GM19023 (cell line): ENCODE measurements at regions not wholly inside any gene's neighbourhood (a gene's known extent, or its start where the extent isn't known, plus 50 kb on each side); places are given as distances from the start of the nearest gene placed in this dataset.

ENCODE experiments used
- ATAC-seq: cut with Tn5 transposase; IDR thresholded peaks from one replicate; pipeline ENCODE4 v1.9.1; 2021; ENCODE audit warnings: mild to moderate bottlenecking, moderate library complexity; ENCODE audit not compliant: unreplicated experiment

DNA sequence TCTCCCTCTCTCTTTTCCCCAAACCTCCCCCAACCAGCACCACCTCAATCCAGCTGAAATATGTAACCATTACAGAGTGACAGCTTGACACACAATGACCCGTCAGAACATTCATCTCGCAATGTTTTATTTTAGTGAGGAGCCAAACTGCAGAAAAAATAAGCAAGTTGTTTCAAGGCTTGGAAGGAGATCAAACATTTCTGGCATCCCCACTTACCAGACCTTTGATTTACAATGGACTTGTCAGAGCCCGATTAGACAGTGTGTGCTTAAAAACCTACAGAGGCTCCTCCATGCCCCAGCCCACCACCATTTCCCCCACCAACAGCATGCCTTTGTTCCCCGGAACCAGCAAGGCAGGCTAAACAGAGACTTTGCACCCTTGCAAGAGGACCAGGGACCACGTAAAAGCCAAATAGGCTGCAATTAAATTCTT lies 382.8 kb upstream of the ZNF507 start:
- ATAC-seq, result no peak

DNA sequence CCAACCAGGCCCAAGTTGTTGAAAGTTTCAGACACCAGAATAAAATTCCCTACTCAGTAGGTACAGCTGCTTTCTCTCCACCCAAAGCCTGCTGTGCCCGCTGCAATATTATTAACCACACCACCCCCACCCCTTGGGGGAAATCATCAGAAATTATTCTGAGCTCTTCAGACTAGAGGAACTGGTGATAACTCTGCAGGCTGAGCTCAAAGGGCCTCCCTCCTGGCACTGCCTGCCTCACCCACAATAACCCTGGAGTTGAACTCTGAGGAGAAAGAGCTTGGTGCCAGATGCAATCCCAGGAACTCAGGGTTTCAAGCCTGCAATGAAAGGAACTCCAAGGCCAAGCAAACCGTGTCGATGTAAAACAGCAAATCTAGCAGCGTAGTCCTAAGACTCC lies 381.7 kb upstream of the ZNF507 start:
- ATAC-seq, result no peak

GRCh38 chr19:31969016-31969415 lies 376.4 kb upstream of the ZNF507 start:
- no peak for ATAC-seq

DNA sequence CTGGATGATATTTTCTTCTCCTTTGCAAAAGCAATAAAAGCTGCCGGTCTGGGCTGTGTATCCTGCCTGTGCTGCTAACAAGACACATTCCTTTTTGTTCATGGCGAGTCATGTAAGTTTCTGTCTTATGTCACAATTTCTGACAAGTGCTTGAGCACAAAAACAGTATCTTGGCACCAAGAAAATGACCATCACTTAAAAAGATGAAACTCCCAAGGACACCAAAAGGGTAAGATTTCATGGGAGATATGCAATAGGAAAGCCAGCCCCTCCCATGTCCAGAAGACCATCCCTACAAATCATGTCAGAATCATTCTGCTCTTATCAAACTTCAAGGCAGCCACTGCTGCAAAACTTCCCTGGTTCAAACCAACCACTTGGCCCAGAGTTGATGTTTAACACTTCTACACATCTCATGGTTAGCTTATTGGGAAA lies 375.4 kb upstream of the ZNF507 start:
- ATAC-seq, result no peak

GRCh38 chr19:31974290-31974689 lies 371.1 kb upstream of the ZNF507 start:
- no peak for ATAC-seq

DNA sequence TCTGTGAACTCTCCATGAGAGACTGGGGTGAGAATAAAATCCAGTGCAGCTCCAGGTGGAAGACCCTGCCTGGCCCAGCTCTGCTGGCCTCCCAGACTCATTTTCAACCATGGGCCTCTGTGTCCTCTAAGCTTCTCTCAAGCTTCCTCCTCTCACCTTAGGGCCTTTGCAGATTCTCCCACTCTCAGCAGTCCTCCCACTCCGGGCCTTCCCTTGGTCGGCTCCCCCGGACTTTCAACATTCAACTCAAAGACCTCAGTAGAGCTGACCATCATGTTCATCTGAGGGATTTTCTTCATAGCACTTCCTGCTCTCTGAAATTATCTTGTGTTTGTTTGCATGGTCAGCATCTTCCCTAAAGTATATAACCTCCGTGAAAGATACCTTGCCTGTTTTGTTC lies 370.5 kb upstream of the ZNF507 start:
- no peak for ATAC-seq

DNA sequence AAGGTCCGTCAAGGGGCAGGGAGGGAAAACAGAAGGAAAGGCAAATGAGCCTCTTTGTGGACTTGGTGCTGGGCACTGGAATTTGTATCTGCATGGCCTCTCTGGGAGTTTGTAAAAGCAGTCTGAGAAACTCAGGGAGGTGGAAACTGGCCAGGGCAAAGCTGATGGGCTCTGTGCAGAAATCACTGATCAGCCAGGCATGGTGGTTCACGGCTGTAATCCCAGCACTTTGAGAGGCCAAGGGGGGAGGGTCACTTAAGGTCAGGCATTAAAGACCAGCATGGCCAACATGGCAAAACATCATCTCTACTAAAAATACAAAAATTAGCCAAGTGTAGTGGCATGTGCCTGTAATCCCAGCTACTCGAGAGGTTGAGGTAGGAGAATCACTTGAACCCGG lies 369.9 kb upstream of the ZNF507 start:
- no peak for ATAC-seq

DNA sequence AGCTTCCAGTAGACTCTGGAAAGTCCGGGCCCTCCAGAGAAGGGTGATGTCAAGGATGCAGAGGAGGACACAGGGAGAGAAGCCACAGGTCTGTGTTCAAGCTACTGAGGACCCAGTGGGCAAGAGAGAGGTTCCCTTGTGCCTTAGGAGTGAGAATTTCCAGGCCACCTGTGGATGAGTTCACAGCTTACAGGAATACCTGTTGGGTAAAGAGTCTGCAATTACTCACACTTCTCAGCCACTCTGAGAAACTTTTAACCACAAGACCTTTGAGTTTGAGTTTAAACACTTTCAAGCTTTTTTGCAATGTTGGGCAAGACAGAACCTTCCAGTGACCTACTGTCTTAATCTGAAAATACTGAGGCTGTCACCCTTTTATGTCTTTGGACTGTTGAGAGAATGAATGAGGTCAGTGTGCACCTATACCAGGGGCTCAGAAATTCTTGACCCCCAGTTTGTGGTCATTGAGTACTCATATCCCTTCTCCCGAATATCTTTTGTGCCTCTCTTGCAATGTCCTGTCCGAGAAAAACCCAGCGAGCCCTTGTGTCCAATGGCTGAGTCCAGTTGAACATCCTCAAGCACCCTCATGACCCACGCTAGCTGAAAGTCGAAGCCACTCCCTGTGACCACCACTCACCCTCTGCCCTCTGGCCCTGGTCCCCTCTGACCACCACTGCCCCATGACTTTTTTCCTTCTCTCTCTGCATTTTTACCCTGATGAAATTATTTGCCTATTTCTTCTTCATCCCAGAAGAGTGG lies 368.5 kb upstream of the ZNF507 start:
- ATAC-seq, result no peak

DNA sequence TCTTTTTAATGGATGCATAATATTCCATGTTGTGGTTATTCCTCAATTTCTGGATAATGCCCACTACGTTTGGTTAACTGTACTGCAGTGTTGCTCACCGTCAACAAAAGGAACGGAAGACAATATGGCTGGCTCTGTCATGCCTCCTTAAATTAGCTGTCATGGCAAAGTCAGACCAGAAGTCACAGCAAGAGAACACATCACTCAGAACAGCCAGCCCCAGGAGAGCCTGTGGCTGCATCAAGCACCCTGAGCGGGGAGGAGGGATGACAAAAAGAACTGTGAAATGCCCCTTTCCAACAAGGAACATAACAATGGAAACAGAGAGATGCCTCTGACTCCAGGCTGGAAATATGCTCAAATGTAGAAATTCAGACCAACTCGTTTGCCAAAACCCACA lies 366.0 kb upstream of the ZNF507 start:
- ATAC-seq, result no peak

GRCh38 chr19:31979949-31980670 lies 365.3 kb upstream of the ZNF507 start:
- no peak for ATAC-seq

DNA sequence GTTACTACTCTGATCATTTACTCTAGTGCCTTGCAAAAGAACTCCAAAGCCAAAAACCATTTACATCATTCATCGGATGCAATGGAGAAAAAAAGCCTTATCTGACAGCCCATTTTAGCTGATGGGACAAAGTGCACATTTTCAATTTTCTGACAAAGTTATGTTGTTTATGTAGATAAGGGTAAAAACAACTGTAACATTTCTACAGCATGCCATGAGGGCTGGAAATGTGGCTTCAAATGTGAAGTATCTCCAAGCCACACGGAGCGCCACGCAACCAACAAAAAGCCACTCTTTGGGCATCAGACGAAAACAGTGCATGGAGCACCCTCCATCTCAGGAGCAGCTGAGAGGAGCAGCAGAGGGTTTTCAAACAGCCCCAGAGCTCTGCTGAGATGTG lies 364.6 kb upstream of the ZNF507 start:
- ATAC-seq, result no peak

DNA sequence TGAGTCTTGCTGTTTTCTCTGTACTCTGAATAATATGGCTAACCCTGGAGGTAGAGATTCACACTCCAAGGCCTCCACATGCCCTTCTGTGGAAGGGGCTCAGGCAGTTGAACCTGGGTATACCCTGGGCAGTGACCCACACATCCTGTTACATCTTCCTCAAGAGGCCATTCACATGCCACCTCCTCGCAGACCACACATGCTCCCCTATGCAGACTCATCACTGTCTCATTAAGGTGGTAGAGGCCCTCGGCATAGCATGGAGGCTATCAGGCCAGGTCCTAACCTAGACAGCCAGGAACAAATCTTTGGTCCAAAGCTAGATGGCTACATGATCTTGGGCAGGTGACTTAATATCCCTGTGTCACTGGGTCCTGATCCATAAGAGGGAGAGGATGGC lies 363.9 kb upstream of the ZNF507 start:
- ATAC-seq, result no peak

- no peak for ATAC-seq
These were observed 361.8 kb upstream of the ZNF507 start for GRCh38 chr19:31983647-31984046.

- no peak for ATAC-seq
These were observed 360.3 kb upstream of the ZNF507 start for GRCh38 chr19:31985001-31985605.

DNA sequence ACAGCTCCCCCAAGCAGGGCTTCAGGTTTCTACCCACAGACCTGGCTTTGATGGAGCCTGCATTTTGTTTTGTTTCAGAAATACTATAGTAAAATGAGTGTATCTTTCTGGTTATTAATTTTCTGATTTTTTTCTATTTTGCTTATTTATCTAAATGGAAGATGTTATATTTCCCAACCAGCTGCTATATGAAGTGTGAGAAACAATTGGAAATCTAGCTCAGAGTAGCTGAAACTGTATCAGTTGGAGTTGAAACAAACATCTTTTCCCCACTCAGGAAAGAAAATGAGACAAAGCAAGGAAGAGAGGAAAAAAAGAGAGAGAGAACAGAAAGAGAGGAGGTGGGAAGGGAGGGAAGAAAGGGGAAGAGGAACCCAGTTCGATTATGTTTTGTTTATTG lies 358.5 kb upstream of the ZNF507 start:
- ATAC-seq, result no peak

DNA sequence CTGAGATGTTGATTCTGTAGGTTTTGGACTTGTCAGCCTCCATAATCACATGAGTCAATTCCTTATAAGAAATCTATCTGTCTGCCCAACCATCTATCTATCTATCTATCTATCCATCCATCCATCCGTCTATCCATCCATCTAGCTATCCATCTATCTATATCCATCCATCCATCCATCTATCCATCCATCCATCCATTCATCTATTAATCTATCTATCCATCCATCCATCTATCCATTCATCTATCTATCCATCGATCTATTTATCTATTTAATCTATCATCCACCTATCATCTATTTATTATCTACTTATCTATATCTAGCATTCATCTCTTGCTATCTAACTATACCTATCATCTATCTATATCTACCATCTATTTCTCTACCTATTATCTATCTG lies 357.2 kb upstream of the ZNF507 start:
- no peak for ATAC-seq

DNA sequence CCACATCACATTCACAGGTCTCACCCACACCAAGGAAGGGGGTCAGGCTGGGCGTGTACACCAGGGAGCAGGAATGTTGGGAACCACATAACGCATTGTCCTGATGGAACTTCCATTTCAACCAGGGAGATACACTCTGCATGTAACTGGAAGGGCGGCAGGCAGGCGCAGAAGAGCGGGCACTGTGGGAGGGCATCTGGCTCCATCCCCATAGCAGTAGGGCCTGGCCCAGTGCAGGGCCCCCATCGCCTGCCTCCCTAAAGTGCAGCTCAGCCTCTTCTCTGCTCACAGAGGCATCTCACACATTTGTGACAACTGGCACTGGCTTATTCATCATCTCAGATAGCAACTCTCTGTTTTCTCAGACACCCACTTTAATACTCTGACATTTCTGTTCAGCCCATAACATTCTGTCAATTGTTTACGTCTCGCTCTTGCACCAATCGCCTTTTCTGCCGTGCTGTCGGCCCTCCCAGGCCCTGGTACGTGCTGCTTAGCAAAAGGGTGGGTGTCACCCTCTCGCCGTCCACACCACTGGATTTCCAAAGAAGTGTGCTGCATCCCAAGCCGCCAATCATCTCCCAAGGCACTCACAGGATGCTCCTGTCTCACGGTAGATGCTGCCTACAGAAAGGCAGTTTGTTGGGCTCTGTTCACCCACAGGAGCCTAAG lies 353.3 kb upstream of the ZNF507 start:
- no peak for ATAC-seq

DNA sequence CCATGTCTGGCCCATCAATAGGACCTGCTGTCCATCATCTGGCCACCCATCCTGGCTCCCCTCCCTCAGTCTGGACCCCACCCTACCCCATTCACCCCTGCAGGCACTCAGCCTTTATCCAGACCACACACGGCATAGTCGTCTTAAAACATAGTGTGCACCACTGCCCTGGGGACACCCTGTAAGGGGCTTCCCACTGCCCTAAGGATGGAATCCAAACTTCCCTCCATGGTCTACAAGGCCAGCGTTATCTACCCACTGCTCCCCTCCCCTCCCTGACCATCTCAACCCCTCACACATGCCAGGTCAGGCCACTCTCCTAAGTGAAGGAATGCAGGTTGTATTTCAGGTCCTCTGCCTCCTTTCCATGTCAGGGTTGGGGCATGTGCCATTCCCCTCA lies 352.7 kb upstream of the ZNF507 start:
- no peak for ATAC-seq

DNA sequence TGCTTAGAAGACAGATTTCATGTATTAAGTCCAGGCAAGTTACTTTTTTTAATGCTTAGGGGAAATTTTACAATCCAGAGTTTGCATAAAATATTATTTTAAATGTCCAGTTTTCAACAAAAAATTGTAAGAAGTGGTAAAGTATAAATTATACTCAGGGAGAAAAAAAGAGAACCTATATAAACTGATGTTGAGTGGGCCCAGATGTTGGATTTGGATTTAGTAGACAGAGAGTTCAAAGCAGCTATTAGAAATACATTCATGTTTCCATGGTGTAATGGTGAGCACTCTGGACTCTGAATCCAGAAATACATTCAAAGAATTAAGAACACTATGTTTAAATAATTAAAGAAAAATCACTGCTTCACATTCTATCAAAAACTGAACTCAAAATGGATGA lies 349.9 kb upstream of the ZNF507 start:
- ATAC-seq, result no peak

DNA sequence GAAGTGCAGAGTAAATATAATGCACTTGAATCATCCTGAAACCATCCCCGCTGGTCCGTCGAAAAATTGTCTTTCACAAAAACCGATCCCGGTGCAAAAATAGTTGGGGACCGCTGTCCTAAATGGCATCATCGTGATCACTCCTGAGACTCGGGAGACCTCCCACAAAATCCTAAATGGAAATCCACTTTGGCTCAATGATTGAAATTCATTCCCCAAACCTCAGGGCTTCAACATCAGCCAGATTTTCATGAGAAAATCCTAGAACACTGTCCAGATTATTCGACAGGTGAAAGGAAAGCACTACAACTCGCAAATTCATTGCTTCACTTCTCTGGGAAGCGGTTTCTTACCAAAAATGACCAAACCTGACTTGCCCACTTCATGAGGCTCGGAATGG lies 335.3 kb upstream of the ZNF507 start:
- no peak for ATAC-seq

- ATAC-seq, result no peak
These were observed 333.2 kb upstream of the ZNF507 start for GRCh38 chr19:32012206-32012605.
